IMR-90 (cell line): ENCODE measurements at regions not wholly inside any gene's neighbourhood (a gene's known extent, or its start where the extent isn't known, plus 50 kb on each side); places are given as distances from the start of the nearest gene placed in this dataset.

Experiments
- ATAC-seq: fragments of 200-7000 bp; cut with Tn5 transposase; 2 replicates; pipeline ENCODE4 v1.9.1; 2020; ENCODE audit warnings: low read depth, mild to moderate bottlenecking, moderate library complexity
- BruUV-seq: library from RNA; stranded (reverse); fragments of 400-500 nt; replicated peaks from 2 replicates; lab custom pipeline; 2021; lab: Mats Ljungman, UMichigan
- CTCF ChIA-PET: fragments of 300-600 bp; formaldehyde crosslinking; extraction: SDS; loops from one replicate; lab custom pipeline; 2021; ENCODE audit warnings: antibody characterized with exemption; lab: Yijun Ruan, JAX
- POLR2A ChIA-PET: fragments of 300-600 bp; sonication (Branson Sonifier 250); formaldehyde crosslinking; loops from one replicate; lab custom pipeline; 2022; ENCODE audit warnings: antibody characterized with exemption; ENCODE audit not compliant: unreplicated experiment; lab: Charles Lee
- DNase-seq: peaks from one replicate; pipeline ENCODE4 v3.0.0; 2013
- H2AFZ ChIP-seq: replicated peaks from 2 replicates; pipeline ENCODE3; 2013; ENCODE audit warnings: low read length, mild to moderate bottlenecking; ENCODE audit not compliant: poor library complexity
- H2AK5ac ChIP-seq: 2 replicates; pipeline ENCODE4 v1.6.1; 2013; ENCODE audit warnings: low read depth, low read length, inconsistent platforms
- H2AK9ac ChIP-seq: replicated peaks from 2 replicates; pipeline ENCODE3; 2013; ENCODE audit warnings: mild to moderate bottlenecking, low read depth, low read length, moderate library complexity; ENCODE audit not compliant: poor library complexity
- H2BK120ac ChIP-seq: 2 replicates; pipeline ENCODE4 v1.6.1; 2013; ENCODE audit warnings: low read depth, low read length, inconsistent platforms
- H2BK15ac ChIP-seq: 3 replicates; pipeline ENCODE4 v1.6.1; 2013; ENCODE audit warnings: low read depth, low read length, inconsistent platforms
- H2BK20ac ChIP-seq: 2 replicates; pipeline ENCODE4 v1.6.1; 2013; ENCODE audit warnings: low read depth, mild to moderate bottlenecking, inconsistent platforms, low read length, moderate library complexity
- H2BK5ac ChIP-seq: 2 replicates; pipeline ENCODE4 v1.6.1; 2013; ENCODE audit warnings: mild to moderate bottlenecking, low read depth, low read length, inconsistent platforms; ENCODE audit not compliant: poor library complexity, severe bottlenecking
- H3K14ac ChIP-seq: replicated peaks from 2 replicates; pipeline ENCODE4 v1.6.1; 2013; ENCODE audit warnings: low read depth, low read length, inconsistent platforms
- H3K18ac ChIP-seq: 2 replicates; pipeline ENCODE4 v1.6.1; 2013; ENCODE audit warnings: low read depth, low read length, control low read depth
- H3K23ac ChIP-seq: 2 replicates; pipeline ENCODE4 v1.6.1; 2013; ENCODE audit warnings: low read depth, low read length, inconsistent platforms
- H3K27ac ChIP-seq: 2 replicates; pipeline ENCODE4 v1.5.1; 2013; ENCODE audit warnings: mild to moderate bottlenecking, control low read depth, low read length; ENCODE audit not compliant: insufficient read depth
- H3K27me3 ChIP-seq: 2 replicates; pipeline ENCODE4 v1.6.1; 2013; ENCODE audit warnings: low read length; ENCODE audit not compliant: control insufficient read depth, insufficient read depth
- H3K36me3 ChIP-seq: 2 replicates; pipeline ENCODE4 v1.6.1; 2013; ENCODE audit warnings: low read length, mixed read lengths; ENCODE audit not compliant: control insufficient read depth, insufficient read depth
- H3K4ac ChIP-seq: 2 replicates; pipeline ENCODE4 v1.6.1; 2013; ENCODE audit warnings: low read depth, low read length, inconsistent platforms
- H3K4me1 ChIP-seq: 2 replicates; pipeline ENCODE4 v1.6.1; 2013; ENCODE audit warnings: low read length, mixed read lengths; ENCODE audit not compliant: control insufficient read depth, insufficient read depth
- H3K4me2 ChIP-seq: 2 replicates; pipeline ENCODE4 v1.6.1; 2013; ENCODE audit warnings: low read depth, mild to moderate bottlenecking, control low read depth, low read length, moderate library complexity
- H3K4me3 ChIP-seq: 2 replicates; pipeline ENCODE4 v1.5.1; 2013; ENCODE audit warnings: low read depth, mild to moderate bottlenecking, control low read depth, low read length, moderate library complexity; ENCODE audit not compliant: insufficient read depth
- H3K56ac ChIP-seq: 2 replicates; pipeline ENCODE4 v1.6.1; 2013; ENCODE audit warnings: low read length, inconsistent platforms; ENCODE audit not compliant: insufficient read depth; ENCODE audit errors: extremely low read depth
- H3K79me1 ChIP-seq, 2 experiments: 2 replicates each; pipeline ENCODE4 v1.6.1; 2013; ENCODE audit warnings: low read length in 2 of 2, inconsistent platforms in 1 of 2, low read depth in 1 of 2
- H3K9ac ChIP-seq: 2 replicates; pipeline ENCODE4 v1.6.1; 2013; ENCODE audit warnings: low read depth, low read length, control low read depth
- H3K9me1 ChIP-seq: 2 replicates; pipeline ENCODE4 v1.6.1; 2013; ENCODE audit warnings: low read length, inconsistent platforms; ENCODE audit not compliant: insufficient read depth
- H3K9me3 ChIP-seq: 2 replicates; pipeline ENCODE4 v1.6.1; 2013; ENCODE audit warnings: low read length; ENCODE audit not compliant: control insufficient read depth, insufficient read depth
- H4K20me1 ChIP-seq: 2 replicates; pipeline ENCODE4 v1.6.1; 2013; ENCODE audit warnings: low read length, inconsistent platforms; ENCODE audit not compliant: insufficient read depth
- H4K5ac ChIP-seq: 2 replicates; pipeline ENCODE4 v1.6.1; 2013; ENCODE audit warnings: mild to moderate bottlenecking, low read depth, low read length, control low read depth
- H4K8ac ChIP-seq, 2 experiments: 2 replicates each; pipeline ENCODE4 v1.6.1; 2013; ENCODE audit warnings: low read depth in 2 of 2, low read length in 2 of 2, control low read depth in 1 of 2, inconsistent platforms in 1 of 2
- H4K91ac ChIP-seq: 2 replicates; pipeline ENCODE4 v1.6.1; 2013; ENCODE audit warnings: low read depth, low read length, inconsistent platforms; ENCODE audit not compliant: insufficient read depth
- BHLHE40 ChIP-seq: fragments of 150-350 bp; IDR thresholded peaks from 2 replicates; pipeline ENCODE4 v1.6.1; 2016; ENCODE audit warnings: mild to moderate bottlenecking, low read depth, low read length
- CEBPB ChIP-seq: IDR thresholded peaks from 2 replicates; pipeline ENCODE4 v1.6.1; 2012; ENCODE audit warnings: low read depth, low read length, improper control_type of control experiment
- CHD1 ChIP-seq: IDR thresholded peaks from 2 replicates; pipeline ENCODE4 v1.6.1; 2012; ENCODE audit warnings: low read depth, low read length, improper control_type of control experiment
- FOS ChIP-seq: fragments of 150-350 bp; IDR thresholded peaks from 2 replicates; pipeline ENCODE4 v1.6.1; 2016; ENCODE audit warnings: low read depth, low read length
- MAZ ChIP-seq: IDR thresholded peaks from 2 replicates; pipeline ENCODE4 v1.6.1; 2012; ENCODE audit warnings: low read depth, mild to moderate bottlenecking, low read length, improper control_type of control experiment, moderate library complexity, borderline replicate concordance
- MXI1 ChIP-seq: IDR thresholded peaks from 2 replicates; pipeline ENCODE4 v1.6.1; 2012; ENCODE audit warnings: low read depth, mild to moderate bottlenecking, low read length, moderate library complexity, borderline replicate concordance
- POLR2A ChIP-seq: IDR thresholded peaks from 2 replicates; pipeline ENCODE4 v1.6.1; 2012; ENCODE audit warnings: mild to moderate bottlenecking, low read depth, low read length
- RAD21 ChIP-seq: IDR thresholded peaks from 2 replicates; pipeline ENCODE4 v1.6.1; 2012; ENCODE audit warnings: low read length, improper control_type of control experiment
- RFX5 ChIP-seq: IDR thresholded peaks from 2 replicates; pipeline ENCODE4 v1.8.0; 2012; ENCODE audit warnings: low read depth, mild to moderate bottlenecking, low read length, moderate library complexity
- SMC3 ChIP-seq: fragments of 150-350 bp; IDR thresholded peaks from 2 replicates; pipeline ENCODE4 v1.6.1; 2016; ENCODE audit warnings: low read depth, mild to moderate bottlenecking, antibody characterized with exemption, low read length, moderate library complexity
- WGBS, 2 experiments: methylation state at CpG; one replicate each; pipeline versions ENCODE4 v1.1.5 to v1.1.7; 2013; ENCODE audit warnings: missing lambda C conversion rate in 2 of 2; ENCODE audit not compliant: insufficient read length in 1 of 2; ENCODE audit errors: extremely low coverage in 2 of 2; 5-methylcytosine and 5-hydroxymethylcytosine counted together
- dilution Hi-C: fragments of 300-500 bp; cut with HindIII; formaldehyde crosslinking; loops from one replicate; pipeline ENCODE4 v1.14.3; 2018; ENCODE audit warnings: low sequenced_read_pairs; ENCODE audit not compliant: unreplicated experiment
- in situ Hi-C: fragments of 300-500 bp; cut with MboI; formaldehyde crosslinking; loops from 3 replicates; pipeline ENCODE4 v1.14.3; 2019; ENCODE audit warnings: low sequenced_read_pairs, inconsistent platforms, mixed read lengths
- intact Hi-C: fragments of 100-400 bp; cut with micrococcal nuclease; formaldehyde crosslinking; loops from 2 replicates; pipeline ENCODE4 v1.10.0; 2022
- TF ChIP-seq, protein P1 (sequence below): conservative IDR thresholded peaks from 2 replicates; pipeline ENCODE4 v1.5.1; 2012; ENCODE audit warnings: mild to moderate bottlenecking, low read depth, low read length, improper control_type of control experiment
- TF ChIP-seq, protein P2 (sequence below): fragments of 150-350 bp; IDR thresholded peaks from 2 replicates; pipeline ENCODE4 v1.6.1; 2016; ENCODE audit warnings: low read depth, mild to moderate bottlenecking, low read length, moderate library complexity, borderline replicate concordance
- TF ChIP-seq, protein P3 (sequence below): fragments of 150-350 bp; IDR thresholded peaks from 2 replicates; pipeline ENCODE4 v1.6.1; 2017; ENCODE audit warnings: mild to moderate bottlenecking, antibody characterized with exemption, low read length, low read depth

DNA sequence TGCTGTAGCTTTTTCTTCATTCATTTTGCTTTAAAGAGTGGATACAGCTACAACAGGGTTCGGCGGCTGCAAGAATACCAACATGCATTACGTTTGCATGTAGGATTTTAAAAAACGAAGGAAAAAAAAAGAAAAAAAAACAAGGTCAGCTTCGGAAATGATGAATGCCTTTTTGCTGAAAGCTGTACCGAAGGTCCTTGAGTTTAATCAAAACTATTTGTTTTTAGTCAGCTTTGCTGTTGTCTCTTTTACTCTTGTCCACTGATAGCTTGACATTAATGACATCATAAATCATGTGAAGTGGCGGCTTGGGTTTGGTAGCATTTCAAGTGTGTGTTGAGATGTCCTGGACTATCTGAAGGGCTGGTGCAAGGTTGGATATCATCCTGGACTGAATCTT lies 779.1 kb downstream of the NR2F1-AS1 start:
- Histone ChIP-seq H2BK120ac (no peak overlapping the region), H2BK15ac (no peak overlapping the region), H3K23ac (no peak overlapping the region), H3K9me3 (no peaks in the 10 kb centered on the region), H2AFZ (no peak overlapping the region), H2AK5ac (no peak overlapping the region), H3K14ac (no peak overlapping the region), H3K56ac (no peak overlapping the region), H4K91ac (no peak overlapping the region), H2BK5ac (no peak overlapping the region), H3K36me3 (no peaks in the 10 kb centered on the region), H4K5ac (peak overlapping the region; percentile 77; the same call in 1 of the 2 replicates), H2BK20ac (no peak overlapping the region), H4K20me1 (no peaks in the 10 kb centered on the region), H3K4me3 (no peak overlapping the region), H3K4me1 (no peaks in the 10 kb centered on the region), H3K4me2 (peak overlapping the region; percentile 30; the same call in 1 of the 2 replicates), H2AK9ac (no peak overlapping the region), H3K9me1 (no peaks in the 10 kb centered on the region), H3K27me3 (no peaks in the 10 kb centered on the region), H4K8ac (peak overlapping the region in 1 of 2 experiments; percentile 4; a peak in 1 of 4 replicates), H3K9ac (no peak overlapping the region), H3K18ac (peak overlapping the region; percentile 7; the same call in 1 of the 2 replicates), H3K79me1 (no peaks in the 10 kb centered on the region), H3K4ac (no peak overlapping the region), H3K27ac (no peak overlapping the region)
- BruUV-seq = no TSS peak
- TF ChIP-seq POLR2A (no peak), MAZ (no peak), FOS (no peak), CEBPB (no peak), CHD1 (no peak), RAD21 (no peak), BHLHE40 (no peak), SMC3 (no peak), MXI1 (no peak), RFX5 (no peak)
- TF ChIP-seq, protein P1, sequence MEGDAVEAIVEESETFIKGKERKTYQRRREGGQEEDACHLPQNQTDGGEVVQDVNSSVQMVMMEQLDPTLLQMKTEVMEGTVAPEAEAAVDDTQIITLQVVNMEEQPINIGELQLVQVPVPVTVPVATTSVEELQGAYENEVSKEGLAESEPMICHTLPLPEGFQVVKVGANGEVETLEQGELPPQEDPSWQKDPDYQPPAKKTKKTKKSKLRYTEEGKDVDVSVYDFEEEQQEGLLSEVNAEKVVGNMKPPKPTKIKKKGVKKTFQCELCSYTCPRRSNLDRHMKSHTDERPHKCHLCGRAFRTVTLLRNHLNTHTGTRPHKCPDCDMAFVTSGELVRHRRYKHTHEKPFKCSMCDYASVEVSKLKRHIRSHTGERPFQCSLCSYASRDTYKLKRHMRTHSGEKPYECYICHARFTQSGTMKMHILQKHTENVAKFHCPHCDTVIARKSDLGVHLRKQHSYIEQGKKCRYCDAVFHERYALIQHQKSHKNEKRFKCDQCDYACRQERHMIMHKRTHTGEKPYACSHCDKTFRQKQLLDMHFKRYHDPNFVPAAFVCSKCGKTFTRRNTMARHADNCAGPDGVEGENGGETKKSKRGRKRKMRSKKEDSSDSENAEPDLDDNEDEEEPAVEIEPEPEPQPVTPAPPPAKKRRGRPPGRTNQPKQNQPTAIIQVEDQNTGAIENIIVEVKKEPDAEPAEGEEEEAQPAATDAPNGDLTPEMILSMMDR = no peak
- TF ChIP-seq, protein P2, sequence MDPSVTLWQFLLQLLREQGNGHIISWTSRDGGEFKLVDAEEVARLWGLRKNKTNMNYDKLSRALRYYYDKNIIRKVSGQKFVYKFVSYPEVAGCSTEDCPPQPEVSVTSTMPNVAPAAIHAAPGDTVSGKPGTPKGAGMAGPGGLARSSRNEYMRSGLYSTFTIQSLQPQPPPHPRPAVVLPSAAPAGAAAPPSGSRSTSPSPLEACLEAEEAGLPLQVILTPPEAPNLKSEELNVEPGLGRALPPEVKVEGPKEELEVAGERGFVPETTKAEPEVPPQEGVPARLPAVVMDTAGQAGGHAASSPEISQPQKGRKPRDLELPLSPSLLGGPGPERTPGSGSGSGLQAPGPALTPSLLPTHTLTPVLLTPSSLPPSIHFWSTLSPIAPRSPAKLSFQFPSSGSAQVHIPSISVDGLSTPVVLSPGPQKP = no peak
- TF ChIP-seq, protein P3, sequence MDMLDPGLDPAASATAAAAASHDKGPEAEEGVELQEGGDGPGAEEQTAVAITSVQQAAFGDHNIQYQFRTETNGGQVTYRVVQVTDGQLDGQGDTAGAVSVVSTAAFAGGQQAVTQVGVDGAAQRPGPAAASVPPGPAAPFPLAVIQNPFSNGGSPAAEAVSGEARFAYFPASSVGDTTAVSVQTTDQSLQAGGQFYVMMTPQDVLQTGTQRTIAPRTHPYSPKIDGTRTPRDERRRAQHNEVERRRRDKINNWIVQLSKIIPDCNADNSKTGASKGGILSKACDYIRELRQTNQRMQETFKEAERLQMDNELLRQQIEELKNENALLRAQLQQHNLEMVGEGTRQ = no peak
- dilution Hi-C loops = no loop called here
- WGBS, 2 experiments = no CpG with 5 or more reads among the region's 7 CpGs
- in situ Hi-C loops = no loop called here
- ChIA-PET POLR2A (no interaction called here), CTCF (interaction anchor here (1.0 kb wide), 1 partner anchor 114 kb away, joined by 3 read pairs; no protein-coding TSS in a partner anchor)
- intact Hi-C loops = no loop called here
- no peak for ATAC-seq
- no peak for DNase-seq
